Effector CD8-positive, alpha-beta T cell (primary cell): ENCODE measurements at regions not wholly inside any gene's neighbourhood (a gene's known extent, or its start where the extent isn't known, plus 50 kb on each side); places are given as distances from the start of the nearest gene placed in this dataset.
A peak's percentile ranks its signal among the peaks of the same experiment; 100 is the strongest.
"Not testable (repeated sequence)": the region's sequence is repeated elsewhere in the genome, so short reads cannot be mapped to it uniquely, and the experiment has no call there.

Source experiments
- DNase-seq: peaks from one replicate; lab custom pipeline; 2025; lab: John Stamatoyannopoulos, UW

DNA sequence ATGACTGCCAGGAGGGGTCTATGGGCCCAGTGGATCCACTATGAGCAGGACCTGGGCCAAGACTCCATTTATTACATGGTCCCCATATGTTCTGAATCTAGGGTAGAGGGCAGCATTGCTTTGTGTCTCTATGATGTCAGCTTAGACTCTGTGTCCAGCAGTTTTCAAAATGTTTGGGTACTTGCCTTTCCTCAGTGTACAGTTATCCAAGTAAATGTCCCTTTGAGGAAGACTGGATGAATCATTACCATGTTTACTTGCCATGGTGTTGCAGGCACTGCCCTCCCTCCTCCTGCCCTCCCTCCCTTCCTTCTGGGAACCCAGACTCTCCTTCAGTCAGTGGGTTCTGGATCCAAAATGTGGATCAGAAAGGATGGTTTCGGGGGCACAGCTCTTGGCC is 108.6 kb downstream of the NRN1 start:
- no peak for DNase-seq

DNA sequence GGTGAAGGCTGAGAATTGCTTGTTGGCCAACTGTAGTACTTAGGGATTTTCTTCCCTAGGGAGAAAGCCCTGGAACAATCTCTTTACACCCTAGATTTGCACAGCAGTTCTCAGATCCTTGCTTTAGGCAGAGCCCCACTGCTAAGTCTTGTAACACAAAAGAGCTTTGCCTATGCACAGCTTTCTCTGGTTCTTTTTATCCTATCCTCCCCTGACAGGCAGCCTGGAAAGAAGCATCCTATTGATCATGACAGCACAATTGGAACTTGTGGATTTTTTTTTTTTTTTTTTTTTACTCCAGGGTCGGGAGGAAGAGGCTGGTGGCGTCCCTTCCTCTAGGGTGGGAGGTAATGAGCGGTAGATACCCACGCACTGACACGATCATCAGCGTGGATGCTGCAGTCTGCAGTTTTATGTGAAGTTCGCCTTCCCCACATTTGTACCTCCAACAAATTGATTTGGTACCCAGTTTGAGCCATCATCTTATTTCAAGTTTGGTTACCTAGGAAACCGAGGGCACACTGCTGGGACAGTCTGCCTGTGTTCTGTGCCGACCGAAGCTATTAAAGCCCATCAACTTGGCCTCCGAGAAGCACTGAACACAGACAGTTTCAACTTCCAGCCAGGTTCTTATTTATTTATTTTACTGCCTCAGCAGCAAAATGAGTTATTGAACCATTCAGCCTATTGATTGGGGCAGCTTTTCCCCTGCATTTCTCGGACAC is 110.1 kb downstream of the NRN1 start:
- DNase-seq, result no peak

DNA sequence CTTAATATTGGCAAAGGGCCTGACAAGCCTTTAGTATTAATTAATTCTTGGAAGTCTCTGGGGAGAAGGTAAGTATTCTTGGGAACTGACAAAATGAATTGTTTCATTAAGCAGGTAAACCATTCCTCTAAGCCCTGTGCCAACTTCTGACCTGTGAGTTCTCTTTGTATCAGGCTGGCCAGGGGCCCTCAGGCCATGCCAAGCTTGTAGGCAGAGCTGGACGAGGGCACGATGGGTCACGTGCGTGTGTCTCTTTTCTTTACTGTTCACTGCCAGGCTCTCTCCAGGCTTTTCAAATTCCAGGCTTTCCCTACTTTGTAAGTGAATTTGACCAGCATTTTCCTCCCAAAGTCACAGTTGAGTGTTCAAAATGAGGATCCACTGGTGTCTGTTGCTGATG is 112.4 kb downstream of the NRN1 start:
- DNase-seq, result no peak

DNA sequence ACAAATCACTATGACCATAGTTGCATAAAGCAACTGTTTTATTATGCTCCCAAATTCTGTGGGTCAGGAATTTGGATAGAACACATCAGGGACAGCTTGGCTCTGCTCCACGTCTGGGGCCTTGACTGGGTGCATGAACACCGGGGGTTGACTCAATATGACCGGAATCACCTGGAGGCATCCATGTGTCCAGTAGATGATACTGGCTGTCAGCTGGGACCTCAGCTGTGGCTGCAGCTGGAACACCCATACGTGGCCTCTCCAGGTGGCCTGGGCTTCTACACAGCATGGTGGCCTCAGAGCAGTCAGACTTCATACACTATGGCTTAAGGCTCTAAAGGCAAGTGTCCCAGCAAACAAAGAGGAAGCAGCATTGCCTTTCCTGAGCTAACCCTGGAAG is 113.4 kb downstream of the NRN1 start:
- no peak for DNase-seq

DNA sequence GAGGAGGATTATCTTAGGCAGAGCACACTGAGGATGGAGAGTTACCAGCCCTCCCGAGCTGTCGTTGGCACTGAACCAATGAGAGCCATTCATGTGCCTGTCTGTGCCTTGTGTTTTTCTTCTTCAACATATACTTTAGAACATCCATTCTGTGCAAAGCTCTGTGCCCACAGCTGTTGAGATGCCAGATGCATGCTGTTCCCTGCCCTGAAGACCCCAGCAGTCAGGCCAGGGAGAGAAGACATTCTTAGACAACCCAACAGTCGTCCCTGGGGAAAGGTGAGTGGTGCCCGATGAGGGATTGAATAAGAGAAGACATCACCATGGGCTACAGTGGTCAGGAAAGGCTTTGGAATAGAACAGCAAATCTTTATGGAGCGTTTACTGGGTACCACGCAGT is 114.1 kb downstream of the NRN1 start:
- no peak for DNase-seq

DNA sequence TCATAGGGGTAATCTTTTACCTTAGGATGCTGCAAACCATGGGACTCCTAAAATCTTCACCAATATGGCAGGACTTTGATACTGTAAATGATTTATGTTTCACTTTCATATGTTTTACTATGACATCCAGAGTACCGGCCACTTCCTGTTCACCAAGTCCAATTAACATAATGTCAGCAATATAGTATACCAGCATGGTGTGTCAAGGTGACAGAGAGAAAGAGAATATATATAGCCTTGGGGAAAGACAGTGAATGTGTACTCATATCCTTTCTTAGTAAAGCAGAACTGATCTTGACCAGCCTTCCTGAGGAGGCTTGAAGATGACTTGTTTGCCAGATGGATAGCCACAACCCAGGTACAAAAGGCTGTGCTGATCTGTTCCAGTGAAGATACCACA is 127.9 kb downstream of the NRN1 start:
- no peak for DNase-seq

DNA sequence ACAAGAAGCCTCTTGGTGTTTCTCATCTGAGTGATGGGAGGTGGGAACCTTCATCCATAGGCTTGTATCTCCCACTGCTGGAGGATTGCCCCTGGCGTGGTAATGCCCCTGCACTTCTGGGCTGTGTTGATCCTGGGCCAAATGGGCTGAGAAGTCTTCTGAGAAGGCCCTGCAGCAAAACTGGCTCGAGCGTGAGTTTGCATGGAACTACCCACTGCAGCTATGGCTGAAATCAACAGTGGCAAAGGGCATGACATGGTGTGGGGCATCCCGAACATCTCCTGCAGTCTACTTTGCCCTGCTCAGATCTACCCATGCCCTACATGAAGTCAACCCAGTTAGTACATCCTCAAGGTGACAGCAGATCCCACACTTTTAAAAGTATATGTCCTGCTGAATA is 130.6 kb downstream of the NRN1 start:
- DNase-seq, result no peak

DNA sequence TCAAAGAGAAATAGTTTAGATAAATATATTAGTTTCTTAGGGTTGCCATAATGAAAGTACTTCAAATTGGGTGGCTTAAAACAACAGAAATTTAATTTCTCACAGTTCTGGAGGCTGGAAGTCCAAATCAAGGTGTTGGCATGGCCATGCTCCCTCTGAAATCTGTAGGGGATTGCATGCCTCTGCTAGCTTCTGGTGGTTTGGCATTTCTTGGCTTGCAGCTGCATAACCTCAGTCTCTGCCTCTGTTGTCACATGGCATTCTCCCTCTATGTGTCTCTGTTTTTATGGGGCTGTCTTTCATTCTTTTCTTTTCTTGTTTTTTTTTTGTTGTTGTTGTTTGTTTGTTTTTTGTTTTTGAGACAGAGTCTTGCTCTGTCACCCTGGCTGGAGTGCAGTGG is 132.7 kb downstream of the NRN1 start:
- DNase-seq, result not testable (repeated sequence)

DNA sequence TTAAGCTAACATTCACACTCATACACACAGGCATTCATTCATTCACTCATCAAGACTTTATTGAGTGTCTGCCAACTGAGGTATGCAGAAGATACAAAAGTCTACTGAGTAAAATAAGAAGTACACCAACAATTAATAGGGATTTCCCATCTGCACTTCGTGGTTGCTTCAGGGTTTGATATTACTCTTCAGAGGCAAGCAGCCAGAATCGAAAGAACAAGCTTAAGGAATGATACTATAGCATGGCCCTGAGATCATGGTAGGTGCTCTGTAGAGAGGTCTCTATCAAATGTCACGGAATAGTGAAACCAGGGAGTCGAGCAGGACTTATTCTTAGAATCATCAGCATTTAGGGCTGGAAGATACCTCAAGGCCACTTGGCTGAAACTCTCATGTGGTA is 135.4 kb downstream of the NRN1 start:
- no peak for DNase-seq

DNA sequence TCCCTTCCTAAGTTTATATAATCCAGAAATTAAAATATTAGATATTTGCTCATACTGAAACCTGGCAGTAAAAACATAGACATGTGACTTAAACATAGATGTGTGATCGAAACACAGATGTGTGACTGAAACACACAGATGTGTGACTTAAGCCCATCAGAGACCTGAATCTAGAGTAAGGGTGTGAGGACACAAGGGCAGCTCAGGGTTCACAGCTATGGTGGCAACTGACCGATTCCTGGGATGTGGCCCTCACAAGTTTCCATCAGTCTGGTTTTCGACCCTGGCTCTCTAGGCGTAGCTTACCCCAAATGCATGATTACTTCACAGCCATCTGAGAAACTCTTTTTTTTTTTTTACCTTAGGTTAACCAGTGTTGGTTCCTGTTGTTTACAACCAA is 137.0 kb downstream of the NRN1 start:
- no peak for DNase-seq

DNA sequence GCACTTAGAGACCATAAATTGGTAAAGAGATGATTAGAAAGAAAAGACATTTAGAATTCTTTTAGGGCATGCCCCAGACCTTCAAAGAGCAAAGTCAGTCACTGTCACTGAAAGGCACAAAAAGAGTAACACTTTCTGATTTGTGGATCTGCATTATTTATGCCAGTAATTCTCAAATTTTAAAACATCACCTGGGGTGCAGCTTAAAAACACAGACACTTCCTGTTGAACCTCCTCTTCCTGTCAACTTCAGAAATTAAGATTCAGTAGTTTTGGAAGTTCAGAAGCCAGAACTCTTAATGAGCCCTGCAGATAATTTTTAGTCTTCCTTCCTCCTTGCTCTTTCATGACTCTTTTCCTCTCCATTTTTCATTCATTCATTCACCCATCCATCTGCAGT is 137.5 kb downstream of the NRN1 start:
- no peak for DNase-seq

DNA sequence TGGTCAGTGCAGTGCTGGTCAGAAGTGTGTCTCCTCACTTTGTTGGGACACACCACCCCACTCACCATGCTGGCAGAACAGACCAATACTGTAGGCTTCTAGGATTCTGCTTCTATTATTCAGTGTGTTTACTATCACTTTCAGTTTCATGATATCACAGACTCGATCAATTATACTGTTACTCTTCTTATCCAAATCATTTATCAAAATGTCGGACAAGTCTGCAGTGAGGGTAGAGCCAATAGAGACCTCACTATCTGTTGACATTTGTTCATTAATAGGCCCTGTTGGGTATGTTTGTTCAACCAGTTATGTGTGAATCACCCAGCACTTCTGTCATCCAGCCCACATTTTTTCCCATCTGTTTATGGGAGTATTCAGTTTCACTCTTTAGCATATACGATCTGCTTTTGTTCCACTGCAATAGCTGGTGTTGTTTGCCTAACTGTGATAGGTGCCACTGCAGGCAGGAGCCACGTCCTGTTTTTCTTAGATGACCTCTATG is 140.1 kb downstream of the NRN1 start:
- no peak for DNase-seq

DNA sequence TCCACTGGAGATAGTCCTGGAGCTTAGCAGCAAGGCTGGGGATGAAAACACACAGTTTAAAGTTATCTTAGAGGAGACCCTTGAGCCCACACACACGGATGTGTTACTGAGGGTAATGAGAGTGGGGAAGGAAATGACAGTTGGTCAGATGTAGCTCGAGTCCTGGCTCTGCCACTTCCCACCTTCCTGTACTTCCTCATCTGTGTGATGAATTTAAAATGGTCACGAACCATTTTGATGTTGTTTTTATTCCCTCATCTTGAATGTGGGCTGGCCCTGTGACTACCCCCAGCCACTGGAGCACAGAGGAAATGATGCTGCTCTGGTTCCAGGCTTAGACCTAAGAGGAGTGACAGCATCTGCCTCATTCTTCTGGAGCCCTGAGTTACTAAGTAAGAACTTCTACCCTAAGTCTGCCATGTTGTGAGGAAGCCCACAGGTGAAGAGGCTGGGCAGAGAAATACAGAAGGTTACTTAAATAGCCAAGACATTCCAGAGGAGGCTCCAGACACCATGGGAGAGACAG is 141.2 kb downstream of the NRN1 start:
- no peak for DNase-seq

DNA sequence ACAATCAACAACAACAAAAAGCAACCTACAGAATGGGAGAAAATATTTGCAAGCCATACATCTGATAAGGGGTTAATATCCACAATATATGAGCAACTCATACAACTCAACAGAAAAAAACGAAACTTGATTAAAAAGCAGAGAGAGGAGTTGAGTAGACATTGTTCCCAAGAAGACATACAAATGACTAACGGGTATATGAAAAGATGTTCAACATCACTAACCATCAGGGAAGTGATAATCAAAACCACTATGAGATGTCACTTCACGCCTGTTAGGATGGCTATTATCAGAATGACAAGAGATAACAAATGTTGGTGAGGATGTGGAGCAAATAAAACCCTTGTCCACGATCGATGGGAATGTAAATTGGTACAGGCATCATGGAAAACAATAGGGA is 145.9 kb downstream of the NRN1 start:
- DNase-seq, result no peak

DNA sequence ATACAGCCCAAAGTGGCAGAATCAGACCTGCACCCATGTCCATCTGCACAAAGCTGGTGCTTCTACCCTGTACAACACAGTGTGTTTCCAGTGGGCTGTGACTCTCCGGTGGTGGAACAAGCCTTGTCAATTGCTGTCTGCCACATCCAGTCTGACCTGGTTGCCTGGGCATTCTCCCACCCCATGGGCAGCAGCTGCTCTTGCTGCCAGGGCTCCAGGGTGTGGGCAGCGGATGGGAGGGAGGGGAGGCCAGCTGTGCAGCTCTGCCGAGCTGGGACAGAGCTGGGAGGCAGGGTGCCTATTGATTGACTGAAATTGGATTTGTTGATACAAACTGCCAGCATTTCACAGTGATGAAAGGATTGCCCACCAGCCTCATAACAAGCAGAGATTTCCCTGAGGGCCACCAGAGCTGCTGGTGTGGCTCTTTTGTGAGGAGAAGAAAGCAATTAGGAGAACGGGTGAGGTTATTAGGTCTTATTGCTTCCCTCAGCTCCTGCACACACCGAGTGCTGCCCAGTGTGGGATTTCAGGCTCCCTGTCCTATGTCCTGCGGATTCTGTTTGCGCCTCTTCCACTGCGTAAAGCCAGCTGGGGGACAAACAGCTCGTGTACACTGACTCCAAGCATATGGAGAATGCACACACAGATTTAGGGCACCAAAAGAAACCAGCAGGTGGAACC is 150.8 kb downstream of the NRN1 start:
- DNase-seq, result no peak

DNA sequence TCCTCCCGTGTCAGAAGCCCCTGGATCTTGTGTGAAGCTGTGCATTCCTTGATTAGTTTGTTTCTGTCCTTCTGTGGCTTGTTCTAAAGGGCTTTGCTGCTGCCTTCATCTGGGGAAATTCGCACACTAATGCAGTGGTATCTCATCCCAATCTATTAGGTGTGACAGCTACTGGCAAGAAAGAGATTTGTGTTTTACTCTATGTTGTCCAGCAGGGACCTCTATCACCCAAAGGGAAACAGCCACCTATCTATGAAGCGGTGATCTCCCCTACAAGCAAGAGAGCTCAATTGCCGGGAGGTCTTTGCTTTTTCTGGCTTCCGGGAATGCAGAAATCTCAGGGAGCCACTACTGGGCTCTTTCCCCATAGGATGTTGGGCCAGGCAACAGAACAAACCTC is 151.8 kb downstream of the NRN1 start:
- DNase-seq, result no peak

DNA sequence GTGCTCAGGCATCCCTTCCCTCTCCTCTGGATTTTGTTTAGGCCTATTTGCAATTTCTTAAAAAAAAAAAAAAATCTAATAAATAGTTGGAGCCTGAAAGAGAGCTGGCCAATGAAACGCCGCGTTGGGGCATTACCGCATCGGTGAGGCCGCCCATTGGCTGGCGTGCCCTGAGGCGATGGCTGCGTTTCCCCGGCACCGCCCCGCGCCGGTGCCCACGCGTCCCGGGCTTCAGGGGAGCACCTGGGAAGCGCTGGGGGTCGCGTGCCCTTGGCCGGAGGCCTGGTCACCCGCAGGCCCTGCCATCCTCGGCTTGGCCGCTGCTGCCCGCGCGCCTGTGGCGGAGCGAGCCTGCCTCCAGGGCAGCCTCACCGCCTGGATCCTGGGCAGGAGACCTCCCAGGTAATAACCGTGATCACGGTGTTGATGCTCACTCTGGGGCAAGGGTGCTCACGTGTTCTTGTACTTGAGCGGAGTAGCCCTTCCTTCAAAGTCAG is 155.4 kb downstream of the NRN1 start:
- DNase-seq, result peak; percentile 66

DNA sequence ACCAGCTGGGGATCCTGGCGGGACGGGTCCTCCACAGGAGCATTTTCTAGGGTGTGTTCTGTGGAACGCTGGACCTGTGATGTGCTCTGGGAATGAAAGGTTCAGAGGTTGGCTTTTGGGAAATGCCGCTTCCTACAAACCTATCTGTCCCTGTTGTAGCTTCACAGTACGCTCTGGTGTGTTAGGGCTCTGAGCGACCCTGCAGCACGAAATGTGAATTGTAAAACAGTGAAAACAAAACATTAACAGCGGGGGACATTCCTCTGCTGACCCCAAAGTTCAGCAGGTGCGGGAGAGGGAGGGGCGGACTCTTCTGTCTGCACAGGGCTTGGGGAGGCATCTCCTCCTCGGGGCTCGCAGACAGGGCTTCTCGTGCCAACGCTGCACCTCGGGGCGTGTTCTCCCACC is 155.9 kb downstream of the NRN1 start:
- DNase-seq, result no peak

DNA sequence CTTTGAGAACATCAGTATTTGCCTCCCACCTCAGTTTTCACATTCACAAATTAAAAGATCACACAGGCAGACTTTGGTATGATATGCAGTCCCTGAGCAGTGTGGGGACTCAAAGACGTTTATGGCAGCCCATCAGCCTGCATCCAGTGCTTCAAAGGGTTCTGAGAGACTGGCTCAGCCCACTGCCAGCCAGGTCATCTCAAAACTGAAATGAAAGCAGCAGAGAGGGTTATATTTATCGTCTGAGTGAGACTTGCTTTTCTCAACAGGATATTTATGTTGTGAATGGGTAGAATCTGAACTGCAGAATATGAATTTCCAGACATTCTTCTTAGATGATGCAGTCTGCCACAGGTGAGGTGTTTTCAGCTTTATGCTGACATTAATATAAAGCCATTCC is 159.8 kb downstream of the NRN1 start:
- DNase-seq, result no peak

DNA sequence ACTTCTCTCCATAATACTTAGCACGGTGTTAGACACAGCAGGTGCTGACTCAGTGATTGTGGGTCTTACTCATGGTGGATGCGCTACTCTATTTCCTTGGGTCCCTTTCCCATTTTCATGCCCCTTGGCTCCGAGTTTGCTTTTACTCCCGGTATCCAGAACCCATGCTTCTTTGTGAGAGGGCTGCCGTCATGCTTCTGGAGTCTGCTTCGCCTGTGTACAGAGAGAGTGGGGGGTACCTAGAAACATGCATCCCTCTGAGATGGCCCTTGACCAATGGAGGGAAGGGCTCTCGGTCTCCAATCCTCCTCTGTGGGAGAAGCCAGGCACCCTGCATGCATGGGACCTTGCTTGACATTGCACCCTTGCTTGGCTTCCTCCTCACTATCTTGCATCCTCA is 160.4 kb downstream of the NRN1 start:
- no peak for DNase-seq

DNA sequence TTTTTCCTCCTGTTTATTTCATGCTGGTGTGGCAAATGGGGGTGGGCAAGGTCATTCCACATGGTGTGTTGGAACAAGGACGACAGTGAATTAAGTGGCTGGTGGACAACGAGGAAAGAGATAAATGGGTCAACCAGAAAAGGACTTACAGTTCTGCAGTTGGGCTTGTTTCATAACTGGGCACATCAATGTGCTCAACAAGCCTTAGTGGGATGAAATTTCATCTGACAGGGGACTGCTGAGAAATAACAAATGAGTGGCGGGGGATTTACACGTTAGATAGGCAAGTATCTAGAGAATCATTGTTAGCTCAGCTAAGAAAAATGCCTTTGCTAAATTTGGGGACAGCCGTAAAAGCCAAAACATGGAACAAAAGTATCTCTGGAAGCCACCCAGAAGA is 163.6 kb downstream of the NRN1 start:
- DNase-seq, result no peak

DNA sequence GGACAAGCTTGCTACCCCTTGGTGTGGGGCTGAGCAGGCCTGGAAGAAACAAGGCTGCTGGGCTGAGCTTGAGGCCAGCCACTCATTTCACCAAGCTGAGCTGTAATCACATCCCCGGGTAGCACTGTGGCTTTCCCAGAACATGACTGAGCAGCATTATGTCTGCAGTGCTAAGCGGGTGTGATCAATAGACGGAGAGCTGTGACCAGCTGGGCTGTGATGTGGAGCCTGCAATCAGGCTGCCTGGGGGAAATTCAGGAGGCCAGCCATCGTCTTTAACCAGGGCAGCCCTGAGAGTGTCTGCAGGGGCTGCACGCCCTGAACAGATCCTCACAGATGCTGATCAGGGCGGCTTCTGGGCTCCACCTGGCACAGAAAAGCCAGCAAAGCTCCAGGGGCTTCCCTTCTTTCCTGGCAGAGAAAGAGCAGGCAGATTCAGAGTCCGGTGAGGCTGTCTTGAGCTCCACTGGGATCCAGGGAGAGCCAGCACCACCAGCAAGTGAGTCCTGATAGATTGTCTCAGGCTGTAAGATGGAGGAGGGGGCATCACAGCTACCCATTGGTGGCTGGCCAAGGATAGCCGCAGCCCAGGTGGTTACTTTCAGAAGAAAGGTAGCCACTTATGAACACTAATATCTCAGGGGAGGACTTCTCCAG is 165.9 kb downstream of the NRN1 start:
- no peak for DNase-seq
